ENCODE measurements at regions not wholly inside any gene's neighbourhood (a gene's known extent, or its start where the extent isn't known, plus 50 kb on each side); places are given as distances from the start of the nearest gene placed in this dataset.

DNA sequence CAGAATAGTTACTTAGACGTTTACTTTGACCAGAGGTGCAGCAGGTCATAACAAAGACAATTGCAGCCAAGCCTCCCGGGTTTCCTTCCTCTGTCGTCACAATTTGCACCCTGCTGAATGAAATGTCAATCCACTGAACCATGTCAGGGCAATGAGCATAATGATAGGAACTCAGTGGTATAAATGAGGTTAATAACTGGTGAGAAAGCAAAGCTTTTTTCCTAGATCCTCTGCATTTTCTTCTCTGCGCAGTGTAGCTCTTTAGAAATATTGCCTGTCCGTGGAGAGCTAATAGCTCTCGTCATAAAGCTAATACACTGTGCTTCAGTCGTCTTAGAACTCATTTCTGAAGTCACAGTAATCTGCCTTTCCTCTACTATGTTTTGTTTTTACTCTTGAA, 1960.1 kb upstream of the ADGRL3 start:
- TF ChIP-seq, protein P1, sequence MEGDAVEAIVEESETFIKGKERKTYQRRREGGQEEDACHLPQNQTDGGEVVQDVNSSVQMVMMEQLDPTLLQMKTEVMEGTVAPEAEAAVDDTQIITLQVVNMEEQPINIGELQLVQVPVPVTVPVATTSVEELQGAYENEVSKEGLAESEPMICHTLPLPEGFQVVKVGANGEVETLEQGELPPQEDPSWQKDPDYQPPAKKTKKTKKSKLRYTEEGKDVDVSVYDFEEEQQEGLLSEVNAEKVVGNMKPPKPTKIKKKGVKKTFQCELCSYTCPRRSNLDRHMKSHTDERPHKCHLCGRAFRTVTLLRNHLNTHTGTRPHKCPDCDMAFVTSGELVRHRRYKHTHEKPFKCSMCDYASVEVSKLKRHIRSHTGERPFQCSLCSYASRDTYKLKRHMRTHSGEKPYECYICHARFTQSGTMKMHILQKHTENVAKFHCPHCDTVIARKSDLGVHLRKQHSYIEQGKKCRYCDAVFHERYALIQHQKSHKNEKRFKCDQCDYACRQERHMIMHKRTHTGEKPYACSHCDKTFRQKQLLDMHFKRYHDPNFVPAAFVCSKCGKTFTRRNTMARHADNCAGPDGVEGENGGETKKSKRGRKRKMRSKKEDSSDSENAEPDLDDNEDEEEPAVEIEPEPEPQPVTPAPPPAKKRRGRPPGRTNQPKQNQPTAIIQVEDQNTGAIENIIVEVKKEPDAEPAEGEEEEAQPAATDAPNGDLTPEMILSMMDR (IDR thresholded peaks at IDR 0.05; ENCODE audit: insufficient read depth, low read depth, low read length), result no peak
- TF ChIP-seq EZH2 (IDR thresholded peaks at IDR 0.05; ENCODE audit: insufficient read depth, low read length), result no peak

Measured in astrocyte (in vitro differentiated cells and primary cell).